ENCODE measurements at regions not wholly inside any gene's neighbourhood (a gene's known extent, or its start where the extent isn't known, plus 50 kb on each side); places are given as distances from the start of the nearest gene placed in this dataset.

GRCh38 chr9:1140057-1140456 lies 89.9 kb downstream of the DMRT2 start:
- TF ChIP-seq CTCF (conservative IDR thresholded peaks at IDR 0.05; ENCODE audit: low read depth, low read length) (no peak), EZH2phosphoT487 (IDR thresholded peaks at IDR 0.05; ENCODE audit: borderline replicate concordance, low read length) (no peak), EZH2 (IDR thresholded peaks at IDR 0.05; ENCODE audit: low read length, unreplicated experiment) (no peak)
